HCT116 (cell line): ENCODE measurements at regions not wholly inside any gene's neighbourhood (a gene's known extent, or its start where the extent isn't known, plus 50 kb on each side); places are given as distances from the start of the nearest gene placed in this dataset.

Experiments
- CBX3 ChIP-seq: IDR thresholded peaks from 2 replicates; pipeline ENCODE4 v1.6.1; 2012; ENCODE audit warnings: low read depth
- CEBPB ChIP-seq: IDR thresholded peaks from 2 replicates; pipeline ENCODE4 v1.6.1; 2012; ENCODE audit warnings: low read depth
- CTCF ChIP-seq, 3 experiments: fragments of 200-600 bp in 1 of 3; sonication (generic) in 1 of 3; IDR thresholded peaks in 2 of 3; conservative IDR thresholded peaks in 1 of 3; 2 replicates each; pipeline ENCODE4 v1.5.1; 2012 to 2017; ENCODE audit warnings: low read depth in 2 of 3, low read length in 2 of 3, antibody characterized with exemption in 1 of 3, borderline replicate concordance in 1 of 3, control low read depth in 1 of 3, mild to moderate bottlenecking in 1 of 3, mixed read lengths in 1 of 3, mixed run types in 1 of 3, moderate library complexity in 1 of 3; ENCODE audit not compliant: insufficient read depth in 1 of 3
- EZH2 ChIP-seq: fragments of 200-600 bp; sonication (generic); IDR thresholded peaks from 2 replicates; pipeline ENCODE4 v1.6.1; 2017; ENCODE audit warnings: antibody characterized with exemption, mixed run types
- EZH2phosphoT487 ChIP-seq: fragments of 200-600 bp; IDR thresholded peaks from 2 replicates; pipeline ENCODE4 v1.6.1; 2018; ENCODE audit warnings: antibody characterized with exemption, borderline replicate concordance
- JUND ChIP-seq: IDR thresholded peaks from 2 replicates; pipeline ENCODE4 v1.6.1; 2012
- POLR2A ChIP-seq: IDR thresholded peaks from 2 replicates; pipeline ENCODE4 v1.7.0; 2011; ENCODE audit warnings: borderline replicate concordance; ENCODE audit not compliant: insufficient read depth, insufficient read length; ENCODE audit errors: extremely low read depth
- POLR2AphosphoS5 ChIP-seq: IDR thresholded peaks from 2 replicates; pipeline ENCODE4 v1.6.1; 2011; ENCODE audit warnings: mild to moderate bottlenecking, low read depth, low read length, moderate library complexity
- RAD21 ChIP-seq: IDR thresholded peaks from 2 replicates; pipeline ENCODE4 v1.6.1; 2012; ENCODE audit warnings: low read depth, mild to moderate bottlenecking
- SP1 ChIP-seq: IDR thresholded peaks from 2 replicates; pipeline ENCODE4 v1.6.1; 2012; ENCODE audit warnings: low read depth
- ZBTB33 ChIP-seq: IDR thresholded peaks from 2 replicates; pipeline ENCODE4 v1.6.1; 2011; ENCODE audit warnings: mild to moderate bottlenecking, low read length, moderate library complexity; ENCODE audit not compliant: insufficient replicate concordance; ENCODE audit errors: extremely low read depth
- TF ChIP-seq, protein P1 (sequence below): IDR thresholded peaks from 2 replicates; pipeline ENCODE4 v1.6.1; 2012; ENCODE audit warnings: low read depth
- TF ChIP-seq, protein P2 (sequence below): IDR thresholded peaks from 2 replicates; pipeline ENCODE4 v1.6.1; 2012

DNA sequence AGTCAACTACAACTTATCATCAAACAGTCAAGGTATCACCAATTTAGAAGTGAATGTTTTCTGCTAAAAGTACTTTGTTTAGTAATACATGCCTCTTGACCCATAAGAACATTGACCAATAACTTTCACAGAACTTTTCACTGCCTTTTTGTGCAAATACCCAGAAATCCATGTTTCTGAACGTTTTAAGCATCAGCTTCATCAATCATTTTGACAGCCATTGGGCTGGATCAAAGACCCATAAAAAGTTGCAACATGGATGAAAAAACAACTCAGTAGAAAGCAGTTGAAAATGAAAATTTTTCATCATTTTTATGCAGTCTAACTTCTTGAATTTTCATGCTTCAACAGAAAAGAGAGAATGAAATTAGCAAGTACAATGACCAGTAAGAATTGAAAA, 466.7 kb downstream of the TRAM1L1 start:
- TF ChIP-seq CTCF (IDR thresholded peaks at IDR 0.05 in 2 of 3, conservative IDR thresholded peaks at IDR 0.05 in 1 of 3; ENCODE audit: borderline replicate concordance in 1 of 3, insufficient read depth in 1 of 3, low read depth in 2 of 3, low read length in 2 of 3) (no peak), EZH2phosphoT487 (no peak), POLR2A (no peak), RAD21 (no peak), EZH2 (no peak), CBX3 (no peak), POLR2AphosphoS5 (no peak), CEBPB (no peak), SP1 (no peak), ZBTB33 (no peak), JUND (no peak)
- TF ChIP-seq, protein P1, sequence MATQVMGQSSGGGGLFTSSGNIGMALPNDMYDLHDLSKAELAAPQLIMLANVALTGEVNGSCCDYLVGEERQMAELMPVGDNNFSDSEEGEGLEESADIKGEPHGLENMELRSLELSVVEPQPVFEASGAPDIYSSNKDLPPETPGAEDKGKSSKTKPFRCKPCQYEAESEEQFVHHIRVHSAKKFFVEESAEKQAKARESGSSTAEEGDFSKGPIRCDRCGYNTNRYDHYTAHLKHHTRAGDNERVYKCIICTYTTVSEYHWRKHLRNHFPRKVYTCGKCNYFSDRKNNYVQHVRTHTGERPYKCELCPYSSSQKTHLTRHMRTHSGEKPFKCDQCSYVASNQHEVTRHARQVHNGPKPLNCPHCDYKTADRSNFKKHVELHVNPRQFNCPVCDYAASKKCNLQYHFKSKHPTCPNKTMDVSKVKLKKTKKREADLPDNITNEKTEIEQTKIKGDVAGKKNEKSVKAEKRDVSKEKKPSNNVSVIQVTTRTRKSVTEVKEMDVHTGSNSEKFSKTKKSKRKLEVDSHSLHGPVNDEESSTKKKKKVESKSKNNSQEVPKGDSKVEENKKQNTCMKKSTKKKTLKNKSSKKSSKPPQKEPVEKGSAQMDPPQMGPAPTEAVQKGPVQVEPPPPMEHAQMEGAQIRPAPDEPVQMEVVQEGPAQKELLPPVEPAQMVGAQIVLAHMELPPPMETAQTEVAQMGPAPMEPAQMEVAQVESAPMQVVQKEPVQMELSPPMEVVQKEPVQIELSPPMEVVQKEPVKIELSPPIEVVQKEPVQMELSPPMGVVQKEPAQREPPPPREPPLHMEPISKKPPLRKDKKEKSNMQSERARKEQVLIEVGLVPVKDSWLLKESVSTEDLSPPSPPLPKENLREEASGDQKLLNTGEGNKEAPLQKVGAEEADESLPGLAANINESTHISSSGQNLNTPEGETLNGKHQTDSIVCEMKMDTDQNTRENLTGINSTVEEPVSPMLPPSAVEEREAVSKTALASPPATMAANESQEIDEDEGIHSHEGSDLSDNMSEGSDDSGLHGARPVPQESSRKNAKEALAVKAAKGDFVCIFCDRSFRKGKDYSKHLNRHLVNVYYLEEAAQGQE = no peak
- TF ChIP-seq, protein P2, sequence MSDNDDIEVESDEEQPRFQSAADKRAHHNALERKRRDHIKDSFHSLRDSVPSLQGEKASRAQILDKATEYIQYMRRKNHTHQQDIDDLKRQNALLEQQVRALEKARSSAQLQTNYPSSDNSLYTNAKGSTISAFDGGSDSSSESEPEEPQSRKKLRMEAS = no peak
